ENCODE measurements at regions not wholly inside any gene's neighbourhood (a gene's known extent, or its start where the extent isn't known, plus 50 kb on each side); places are given as distances from the start of the nearest gene placed in this dataset.

GRCh38 chr6:144360401-144360800, 75.3 kb downstream of the UTRN start:
- no peak overlapping the region for H2BK5ac ChIP-seq (ENCODE audit: insufficient read length, low read length)
- H3K4me3 Mint-ChIP-seq: no peak overlapping the region
- no peaks in the 10 kb centered on the region for H3K9me3 ChIP-seq (ENCODE audit: control insufficient read depth, low read depth, low read length)
- no peaks in the 10 kb centered on the region for H3K27me3 Mint-ChIP-seq (ENCODE audit: low read depth)
- H2AFZ ChIP-seq (ENCODE audit: low read length): no peak overlapping the region
- H3K18ac ChIP-seq (ENCODE audit: insufficient read length, low read depth, low read length): no peak overlapping the region
- H3K9ac ChIP-seq (ENCODE audit: extremely low read depth, insufficient read length, low read length): no peak overlapping the region
- no peak overlapping the region for H2BK120ac ChIP-seq (ENCODE audit: low read depth, low read length, poor library complexity, severe bottlenecking)
- H3K79me2 ChIP-seq (ENCODE audit: insufficient read depth, low read length): peaks cover 4% of the 10 kb centered on the region; the same call in 1 of the 2 replicates
- no peak overlapping the region for H3T11ph ChIP-seq (ENCODE audit: low read length)
- H3K4me1 Mint-ChIP-seq: peaks cover 15 to 17% of the 10 kb centered on the region in 2 experiments; a peak in 3 of 4 replicates
- no peak overlapping the region for H4K5ac ChIP-seq (ENCODE audit: insufficient read length, low read depth, low read length)
- no peak overlapping the region for H3K4me2 ChIP-seq (ENCODE audit: insufficient read depth, insufficient read length, low read length)
- no peak for TF ChIP-seq CTCF (conservative IDR thresholded peaks at IDR 0.05)
- DNase-seq: peak; percentile 53
- H4K20me1 ChIP-seq (ENCODE audit: control insufficient read depth, insufficient read depth, insufficient read length): no peaks in the 10 kb centered on the region
- H3K14ac ChIP-seq (ENCODE audit: insufficient read depth, low read length): no peak overlapping the region
- H2BK15ac ChIP-seq (ENCODE audit: low read depth, low read length): no peak overlapping the region
- H3K79me1 ChIP-seq (ENCODE audit: insufficient read depth, low read depth, low read length, poor library complexity, severe bottlenecking): no peaks in the 10 kb centered on the region
- no peak overlapping the region for H2AK5ac ChIP-seq (ENCODE audit: insufficient read length, low read length)
- H3K23me2 ChIP-seq (ENCODE audit: insufficient read length, low read depth, low read length, poor library complexity, severe bottlenecking): no peaks in the 10 kb centered on the region
- H2BK12ac ChIP-seq (ENCODE audit: insufficient read length, low read depth, low read length): no peak overlapping the region
- H3K23ac ChIP-seq (ENCODE audit: insufficient read length, low read depth, low read length): no peak overlapping the region
- no peak overlapping the region for H3K56ac ChIP-seq (ENCODE audit: insufficient read length, low read depth, low read length)
- WGBS (ENCODE audit: extremely low coverage, insufficient read length, low lambda C conversion rate): no CpG with 5 or more reads among the region's 4 CpGs
- H4K91ac ChIP-seq (ENCODE audit: insufficient read length, low read depth, low read length): no peak overlapping the region
- H3K4me1 ChIP-seq (ENCODE audit: insufficient read depth, low read length): peaks cover 5% of the 10 kb centered on the region
- H3K4ac ChIP-seq (ENCODE audit: low read depth, low read length): no peak overlapping the region
- no peak overlapping the region; a peak in 1 of 7 replicates for H3K27ac Mint-ChIP-seq
- H3K9me3 Mint-ChIP-seq: no peaks in the 10 kb centered on the region
- no peaks in the 10 kb centered on the region for H3K27me3 ChIP-seq (ENCODE audit: insufficient read depth, low read length)
- H4K8ac ChIP-seq (replicated peaks; ENCODE audit: insufficient read length, low read depth, low read length): no peak overlapping the region
- no peak overlapping the region for H3K27ac ChIP-seq (ENCODE audit: insufficient read length, low read depth, low read length)
- no peak overlapping the region for H2BK20ac ChIP-seq (ENCODE audit: low read depth, low read length, poor library complexity, severe bottlenecking)
- H3K36me3 Mint-ChIP-seq (ENCODE audit: insufficient read depth in 1 of 3, low read depth in 3 of 3): no peaks in the 10 kb centered on the region

Data from H9 (cell line).